ENCODE measurements at regions not wholly inside any gene's neighbourhood (a gene's known extent, or its start where the extent isn't known, plus 50 kb on each side); places are given as distances from the start of the nearest gene placed in this dataset.

GRCh38 chr2:221731432-221732145 is 159.5 kb upstream of the EPHA4 start:
- TF ChIP-seq CTCF (IDR thresholded peaks at IDR 0.05; ENCODE audit: control extremely low read depth in 1 of 3, insufficient read depth in 1 of 3, low read depth in 1 of 3, low read length in 3 of 3) (no peak), TAF1 (IDR thresholded peaks at IDR 0.05; ENCODE audit: low read depth, low read length) (no peak)

Data from H1 (cell line).